H1 (cell line): ENCODE measurements at regions not wholly inside any gene's neighbourhood (a gene's known extent, or its start where the extent isn't known, plus 50 kb on each side); places are given as distances from the start of the nearest gene placed in this dataset.

Experiments used
- CTCF ChIA-PET: fragments of 300-600 bp; sonication (Branson Sonifier 250); formaldehyde crosslinking; loops from one replicate; lab custom pipeline; 2021; ENCODE audit not compliant: partially characterized antibody; lab: Charles Lee
- POLR2A ChIA-PET: fragments of 300-600 bp; sonication (Branson Sonifier 250); formaldehyde crosslinking; loops from one replicate; lab custom pipeline; 2021; ENCODE audit warnings: inconsistent platforms; ENCODE audit not compliant: partially characterized antibody; lab: Charles Lee
- DNase-seq, 2 experiments: peaks; one replicate each; pipeline versions ENCODE4 v3.0.0 to v3.0.0-alpha.2; 2010 to 2022; ENCODE audit warnings: low spot score in 2 of 2, low read depth in 1 of 2, mixed read lengths in 1 of 2
- FAIRE-seq: peaks from 2 replicates; lab custom pipeline; 2011; peaks lifted over from hg19 to GRCh38; lab: Jason Lieb, UNC
- H2AFZ ChIP-seq: 2 replicates; pipeline ENCODE4 v1.8.1; 2012; ENCODE audit warnings: low read length, inconsistent platforms
- H2AK5ac ChIP-seq: 2 replicates; pipeline ENCODE4 v1.6.1; 2013; ENCODE audit warnings: low read depth, low read length
- H2BK120ac ChIP-seq: replicated peaks from 2 replicates; pipeline ENCODE3; 2013; ENCODE audit warnings: low read depth, low read length, inconsistent platforms
- H2BK12ac ChIP-seq: 2 replicates; pipeline ENCODE4 v1.6.1; 2013; ENCODE audit warnings: low read depth, low read length
- H2BK15ac ChIP-seq: 2 replicates; pipeline ENCODE4 v1.6.1; 2013; ENCODE audit warnings: low read length
- H2BK20ac ChIP-seq: 2 replicates; pipeline ENCODE4 v1.6.1; 2013; ENCODE audit warnings: low read length
- H2BK5ac ChIP-seq: 2 replicates; pipeline ENCODE4 v1.6.1; 2013; ENCODE audit warnings: low read depth, low read length
- H3K14ac ChIP-seq: 2 replicates; pipeline ENCODE4 v1.6.1; 2013; ENCODE audit warnings: inconsistent platforms; ENCODE audit not compliant: insufficient read length
- H3K18ac ChIP-seq: 2 replicates; pipeline ENCODE4 v1.6.1; 2013; ENCODE audit warnings: low read length; ENCODE audit errors: extremely low read depth
- H3K23ac ChIP-seq: 2 replicates; pipeline ENCODE4 v1.6.1; 2013; ENCODE audit warnings: inconsistent platforms; ENCODE audit not compliant: insufficient read length
- H3K23me2 ChIP-seq: 2 replicates; pipeline ENCODE4 v1.6.1; 2013; ENCODE audit warnings: low read depth, low read length
- H3K27ac ChIP-seq: 2 replicates; pipeline ENCODE4 v1.6.1; 2011; ENCODE audit warnings: low read depth, low read length, inconsistent platforms
- H3K27me3 ChIP-seq, 4 experiments: replicated peaks in 1 of 4; 1 replicate in 1 of 4; 2 replicates in 3 of 4; pipeline versions ENCODE4 v1.6.1 to v1.8.1; 2011 to 2013; ENCODE audit warnings: low read length in 3 of 4, mild to moderate bottlenecking in 3 of 4, inconsistent platforms in 2 of 4, mixed read lengths in 2 of 4, moderate library complexity in 1 of 4; ENCODE audit not compliant: control insufficient read depth in 3 of 4, insufficient read depth in 3 of 4; ENCODE audit errors: extremely low read depth in 1 of 4
- H3K36me3 ChIP-seq, 4 experiments: 2 replicates each; pipeline versions ENCODE4 v1.6.1 to v1.8.1; 2011 to 2013; ENCODE audit warnings: mild to moderate bottlenecking in 4 of 4, low read length in 3 of 4, moderate library complexity in 2 of 4, control low read depth in 1 of 4, inconsistent platforms in 1 of 4; ENCODE audit not compliant: insufficient read depth in 4 of 4, control insufficient read depth in 2 of 4
- H3K4ac ChIP-seq: replicated peaks from 2 replicates; pipeline ENCODE3; 2013; ENCODE audit warnings: low read length, low read depth, mixed read lengths, inconsistent platforms; ENCODE audit not compliant: insufficient read length
- H3K4me1 ChIP-seq, 4 experiments: replicated peaks in 1 of 4; 1 replicate in 1 of 4; 2 replicates in 3 of 4; pipeline versions ENCODE4 v1.6.1 to v1.8.1; 2011 to 2013; ENCODE audit warnings: low read length in 3 of 4, inconsistent platforms in 2 of 4, mixed read lengths in 1 of 4; ENCODE audit not compliant: insufficient read depth in 4 of 4, control insufficient read depth in 3 of 4
- H3K4me2 ChIP-seq, 2 experiments: 2 replicates each; pipeline versions ENCODE4 v1.6.1 to v1.8.1; 2011 to 2013; ENCODE audit warnings: low read depth in 2 of 2, low read length in 2 of 2, control low read depth in 1 of 2, inconsistent platforms in 1 of 2, mild to moderate bottlenecking in 1 of 2; ENCODE audit not compliant: insufficient read depth in 1 of 2
- H3K4me3 ChIP-seq, 4 experiments: fragments of 200-600, 300-600 bp in 1 of 4; sonication (generic), shearing (Covaris generic), sonication (Bioruptor Twin) in 1 of 4; 2 replicates each; pipeline versions ENCODE4 v1.5.1 to v1.8.1; 2011 to 2016; ENCODE audit warnings: low read length in 4 of 4, low read depth in 3 of 4, control low read depth in 2 of 4, inconsistent platforms in 2 of 4, mild to moderate bottlenecking in 2 of 4, mixed read lengths in 1 of 4, moderate library complexity in 1 of 4; ENCODE audit not compliant: insufficient read depth in 2 of 4; ENCODE audit errors: extremely low read depth in 1 of 4
- H3K56ac ChIP-seq: replicated peaks from 2 replicates; pipeline ENCODE3; 2013; ENCODE audit warnings: low read depth, mild to moderate bottlenecking, mixed read lengths, low read length, inconsistent platforms; ENCODE audit not compliant: insufficient read length
- H3K79me1 ChIP-seq: 2 replicates; pipeline ENCODE4 v1.6.1; 2013; ENCODE audit warnings: low read depth, low read length, control low read depth
- H3K79me2 ChIP-seq, 2 experiments: 2 replicates each; pipeline versions ENCODE4 v1.6.1 to v1.8.1; 2012 to 2013; ENCODE audit warnings: low read length in 2 of 2, mild to moderate bottlenecking in 2 of 2, inconsistent platforms in 1 of 2; ENCODE audit not compliant: insufficient read depth in 2 of 2, control insufficient read depth in 1 of 2
- H3K9ac ChIP-seq, 4 experiments: replicated peaks in 1 of 4; 1 replicate in 1 of 4; 2 replicates in 3 of 4; pipeline versions ENCODE4 v1.6.1 to v1.8.1; 2011 to 2013; ENCODE audit warnings: low read depth in 3 of 4, low read length in 3 of 4, control low read depth in 2 of 4, mild to moderate bottlenecking in 2 of 4, moderate library complexity in 2 of 4, inconsistent platforms in 1 of 4; ENCODE audit errors: extremely low read depth in 1 of 4
- H3K9me3 ChIP-seq, 2 experiments: 2 replicates each; pipeline versions ENCODE4 v1.6.1 to v1.8.1; 2012 to 2013; ENCODE audit warnings: mild to moderate bottlenecking in 2 of 2, moderate library complexity in 2 of 2, control low read depth in 1 of 2, inconsistent platforms in 1 of 2, low read depth in 1 of 2, low read length in 1 of 2, mixed read lengths in 1 of 2; ENCODE audit not compliant: insufficient read depth in 2 of 2
- H4K20me1 ChIP-seq, 2 experiments: replicated peaks in 1 of 2; 2 replicates each; pipeline versions ENCODE3 to v1.8.1; 2011 to 2013; ENCODE audit warnings: inconsistent platforms in 2 of 2, low read length in 2 of 2, mild to moderate bottlenecking in 1 of 2; ENCODE audit not compliant: insufficient read depth in 2 of 2, control insufficient read depth in 1 of 2
- H4K5ac ChIP-seq: 2 replicates; pipeline ENCODE4 v1.6.1; 2013; ENCODE audit warnings: low read length, low read depth, mixed read lengths, inconsistent platforms; ENCODE audit not compliant: insufficient read length
- H4K8ac ChIP-seq: 2 replicates; pipeline ENCODE4 v1.8.0; 2013; ENCODE audit warnings: mild to moderate bottlenecking, moderate library complexity, low read length, inconsistent platforms; ENCODE audit not compliant: insufficient read depth; ENCODE audit errors: extremely low read depth
- H4K91ac ChIP-seq: replicated peaks from 2 replicates; pipeline ENCODE3; 2013; ENCODE audit warnings: low read length, mixed read lengths, inconsistent platforms; ENCODE audit not compliant: insufficient read length
- ASH2L ChIP-seq: fragments of 200-600, 300-600 bp; sonication (generic); IDR thresholded peaks from one replicate; pipeline ENCODE4 v1.7.1; 2017; ENCODE audit warnings: low read length
- EP300 ChIP-seq, 2 experiments: IDR thresholded peaks; 1 replicate in 1 of 2; 2 replicates in 1 of 2; pipeline ENCODE4 v1.6.1; 2011 to 2012; ENCODE audit warnings: low read depth in 2 of 2, low read length in 2 of 2, mild to moderate bottlenecking in 2 of 2, borderline replicate concordance in 1 of 2, inconsistent platforms in 1 of 2, moderate library complexity in 1 of 2
- KDM1A ChIP-seq: fragments of 200-600, 300-600 bp; sonication (generic); IDR thresholded peaks from 2 replicates; pipeline ENCODE4 v1.7.1; 2016; ENCODE audit warnings: mild to moderate bottlenecking, low read length, borderline replicate concordance
- MAFK ChIP-seq: IDR thresholded peaks from 2 replicates; pipeline ENCODE4 v1.6.1; 2012; ENCODE audit warnings: low read depth, mild to moderate bottlenecking, improper control_type of control experiment, low read length
- SAP30 ChIP-seq: fragments of 300-600 bp; sonication (generic); IDR thresholded peaks from 2 replicates; pipeline ENCODE4 v1.7.1; 2012; ENCODE audit warnings: low read length, moderate library complexity, mild to moderate bottlenecking, inconsistent platforms; ENCODE audit not compliant: insufficient read depth, insufficient replicate concordance
- WGBS, 2 experiments: shearing (Covaris generic) in 1 of 2; methylation state at CpG; one replicate each; pipeline versions ENCODE4 v1.1.6 to v1.1.7; 2013 to 2015; ENCODE audit warnings: low lambda C conversion rate in 2 of 2, mixed read lengths in 2 of 2, inconsistent platforms in 1 of 2, low coverage in 1 of 2, missing lambda C conversion rate in 1 of 2; ENCODE audit not compliant: insufficient replicate concordance in 2 of 2, insufficient coverage in 1 of 2, insufficient read length in 1 of 2; ENCODE audit errors: extremely low coverage in 1 of 2, missing lambda C conversion rate in 1 of 2; 5-methylcytosine and 5-hydroxymethylcytosine counted together

DNA sequence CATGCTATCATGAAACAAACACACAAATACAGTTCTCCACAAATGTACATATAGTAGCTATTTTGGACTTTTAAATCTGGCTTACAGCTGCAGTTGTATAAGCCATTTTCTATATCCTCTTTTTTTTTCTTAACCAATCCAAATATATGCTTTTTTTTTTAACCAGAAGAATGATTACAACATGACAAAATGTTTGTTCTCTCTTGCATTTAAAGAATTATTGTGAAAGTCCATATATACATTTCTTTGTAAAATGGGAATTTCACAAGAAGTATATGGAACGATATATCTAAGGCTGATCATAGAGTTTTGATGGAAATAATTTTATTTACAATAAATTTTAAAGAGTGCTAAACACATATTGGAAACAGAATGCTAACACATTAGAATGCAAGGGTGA is 95.6 kb downstream of the CD200R1L start:
- POLR2A ChIA-PET, result interaction anchor here (0.7 kb wide), 2 partner anchors 17 to 1977 kb away, joined by 3 read pairs; no protein-coding TSS in a partner anchor

More for the DNA sequence above, 95.6 kb downstream of the CD200R1L start:
- Histone ChIP-seq H2BK12ac (no peak overlapping the region), H3K9me3 (0 out of 4 replicates have a peak, but pooled peaks cover 0 to 4% of the 10 kb centered on the region in 2 experiments), H3K14ac (no peak overlapping the region), H2AK5ac (no peak overlapping the region), H3K23ac (no peak overlapping the region), H4K8ac (no peak overlapping the region), H2BK20ac (no peak overlapping the region), H3K23me2 (no peaks in the 10 kb centered on the region), H2BK5ac (no peak overlapping the region), H3K4me1 (0 out of 7 replicates have a peak, but pooled peaks cover 0 to 2% (median 0%) of the 10 kb centered on the region in 4 experiments), H3K4me2 (no peak overlapping the region), H3K9ac (no peak overlapping the region), H2BK120ac (no peak overlapping the region), H2BK15ac (no peak overlapping the region), H4K5ac (no peak overlapping the region), H4K91ac (no peak overlapping the region), H3K4me3 (no peak overlapping the region), H3K79me2 (no peaks in the 10 kb centered on the region), H3K79me1 (no peaks in the 10 kb centered on the region), H2AFZ (no peak overlapping the region), H3K27ac (no peak overlapping the region), H3K18ac (no peak overlapping the region), H3K4ac (no peak overlapping the region), H3K36me3 (no peaks in the 10 kb centered on the region), H3K27me3 (no peaks in the 10 kb centered on the region), H3K56ac (no peak overlapping the region), H4K20me1 (no peaks in the 10 kb centered on the region)
- DNase-seq (no peak), FAIRE-seq (no peak)
- CTCF ChIA-PET, result interaction anchor here (0.7 to 2.3 kb wide), 4 partner anchors 17 to 107 kb away, joined by 3 to 12 read pairs (median 4); no protein-coding TSS in a partner anchor
- 100% methylated on average over 1 of the region's 1 CpG; no CpG with 5 or more reads in 1 of the 2 experiments for WGBS, 2 experiments
- TF ChIP-seq EP300 (IDR thresholded peaks at IDR 0.05; ENCODE audit: borderline replicate concordance in 1 of 2, low read depth in 2 of 2, low read length in 2 of 2) (no peak), KDM1A (no peak), MAFK (no peak), SAP30 (no peak), ASH2L (no peak)
